ENCODE measurements at regions not wholly inside any gene's neighbourhood (a gene's known extent, or its start where the extent isn't known, plus 50 kb on each side); places are given as distances from the start of the nearest gene placed in this dataset.
"Not testable (repeated sequence)": the region's sequence is repeated elsewhere in the genome, so short reads cannot be mapped to it uniquely, and the experiment has no call there.

DNA sequence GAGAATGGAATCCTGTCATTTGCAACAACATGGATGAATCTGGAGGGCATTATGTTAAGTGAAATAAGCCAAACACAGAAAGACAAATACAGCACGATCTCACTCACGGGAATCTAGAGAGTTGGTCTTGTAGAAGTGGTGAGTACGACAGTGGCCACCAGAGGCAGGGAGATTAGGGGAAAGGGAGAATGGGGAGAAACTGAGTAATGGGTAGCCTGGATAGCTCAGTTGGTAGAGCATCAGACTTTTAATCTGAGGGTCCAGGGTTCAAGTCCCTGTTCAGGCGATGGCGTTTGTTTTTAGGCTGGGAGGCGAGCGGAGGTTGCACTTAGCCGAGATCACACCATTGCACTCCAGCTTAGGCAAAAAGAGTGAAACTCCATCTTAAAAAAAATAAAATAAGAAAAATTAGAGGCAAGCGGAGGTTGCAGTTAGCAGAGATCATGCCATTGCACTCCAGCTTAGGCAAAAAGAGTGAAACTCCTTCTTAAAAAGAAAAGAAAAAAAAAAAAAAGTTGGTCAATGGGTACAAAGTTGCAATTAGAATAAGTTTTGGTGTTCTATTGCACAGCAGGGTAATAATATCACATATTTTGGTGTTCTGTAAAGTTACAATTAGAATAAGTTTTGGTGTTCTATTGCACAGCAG lies 95.7 kb upstream of the UBASH3B start:
- 55 to 57% methylated on average over 9 of the region's 9 CpGs for WGBS, 2 donors
- no peak overlapping the region for H3K27ac ChIP-seq
- no peak overlapping the region for H3K4me3 ChIP-seq
- no peaks in the 10 kb centered on the region for H3K4me1 ChIP-seq
- no peaks in the 10 kb centered on the region for H3K36me3 ChIP-seq
- no peaks in the 10 kb centered on the region for H3K27me3 ChIP-seq
- DNase-seq (no peak), ATAC-seq (no peak), FAIRE-seq (no peak)
- intact Hi-C loops (cut with DNase I): no loop called here
- no peak for TF ChIP-seq CTCF (IDR thresholded peaks at IDR 0.05)
- H3K9me3 ChIP-seq: no peaks in the 10 kb centered on the region

DNA sequence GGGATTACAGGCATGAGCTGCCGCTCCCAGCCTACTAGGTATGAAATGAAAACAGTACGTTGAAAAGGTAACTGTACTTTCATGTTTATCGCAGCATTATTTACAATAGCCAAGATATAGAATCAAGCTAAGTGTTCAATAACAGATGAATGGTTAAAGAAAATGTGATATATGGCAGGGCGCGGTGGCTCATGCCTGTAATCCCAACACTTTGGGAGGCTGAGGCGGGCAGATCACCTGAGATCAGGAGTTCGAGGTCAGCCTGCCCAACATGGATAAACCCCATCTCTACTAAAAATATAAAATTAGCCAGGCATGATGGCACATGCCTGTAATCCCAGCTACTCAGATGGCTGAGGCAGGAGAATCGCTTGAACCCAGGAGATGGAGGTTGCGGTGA lies 96.3 kb upstream of the UBASH3B start:
- ATAC-seq; H3K4me1 ChIP-seq; H3K4me3 ChIP-seq; intact Hi-C loops (cut with DNase I); H3K36me3 ChIP-seq; DNase-seq; H3K27me3 ChIP-seq; H3K9me3 ChIP-seq; FAIRE-seq; H3K27ac ChIP-seq: not testable (repeated sequence)
- WGBS, 2 donors: 78 to 84% methylated on average over 9 of the region's 9 CpGs

DNA sequence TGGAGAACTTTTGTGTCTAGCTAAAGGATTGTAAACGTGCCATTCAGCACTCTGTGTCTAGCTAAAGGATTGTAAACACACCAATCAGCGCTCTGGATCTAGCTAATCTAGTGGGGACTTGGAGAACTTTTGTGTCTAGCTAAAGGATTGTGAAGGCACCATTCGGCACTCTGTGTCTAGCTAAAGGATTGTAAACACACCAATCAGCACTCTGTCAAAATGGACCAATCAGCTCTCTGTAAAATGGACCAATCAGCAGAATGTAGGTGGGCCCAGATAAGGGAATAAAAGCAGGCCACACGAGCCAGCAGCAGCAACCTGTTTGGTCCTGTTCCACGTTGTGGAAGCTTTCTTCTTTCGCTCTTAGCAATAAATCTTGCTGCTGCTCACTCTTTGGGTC lies 98.4 kb upstream of the UBASH3B start:
- H3K4me3 ChIP-seq; DNase-seq; H3K27ac ChIP-seq; H3K36me3 ChIP-seq; FAIRE-seq; H3K4me1 ChIP-seq; H3K9me3 ChIP-seq; intact Hi-C loops (cut with DNase I); H3K27me3 ChIP-seq: not testable (repeated sequence)
- ATAC-seq: peak in 1 of 4 donors; percentile 31
- WGBS, 2 donors: 52 to 68% methylated on average over 6 of the region's 6 CpGs

- peak overlapping the region in 2 of 4 donors; percentile 3 to 28 for H3K4me3 ChIP-seq
- 17 to 32% methylated on average over 25 to 34 of the region's 34 CpGs for WGBS, 2 donors
Measured at GRCh38 chr11:122556605-122557004, 98.9 kb upstream of the UBASH3B start.

DNA sequence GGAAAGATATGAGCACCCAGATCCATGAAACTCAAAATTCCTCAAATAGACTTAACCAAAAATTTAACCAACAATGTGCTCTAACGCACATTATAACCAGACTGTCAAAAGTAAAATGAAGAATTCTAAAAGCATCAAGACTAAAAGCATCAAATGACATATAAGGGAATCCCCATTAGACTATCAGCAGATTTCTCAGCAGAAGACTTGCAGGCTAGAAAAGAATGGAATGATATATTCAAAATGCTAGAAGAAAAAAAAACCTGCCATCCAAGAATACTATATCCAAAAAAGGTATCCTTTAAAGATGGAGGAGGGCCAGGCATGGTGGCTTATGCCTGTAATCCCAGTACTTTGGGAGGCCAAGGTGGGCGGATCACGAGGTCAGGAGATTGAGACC lies 117.5 kb upstream of the UBASH3B start:
- WGBS, 2 donors: 92 to 97% methylated on average over 3 of the region's 3 CpGs
- DNase-seq: no peak
- TF ChIP-seq CTCF (IDR thresholded peaks at IDR 0.05): no peak
- no peak overlapping the region for H3K27ac ChIP-seq
- no peak overlapping the region for H3K4me3 ChIP-seq
- H3K27me3 ChIP-seq: no peaks in the 10 kb centered on the region
- no peak for FAIRE-seq
- H3K9me3 ChIP-seq: peaks cover 0 to 4% (median 0%) of the 10 kb centered on the region in 4 donors
- intact Hi-C loops (cut with DNase I): no loop called here
- no peaks in the 10 kb centered on the region for H3K36me3 ChIP-seq
- no peak for ATAC-seq
- no peaks in the 10 kb centered on the region for H3K4me1 ChIP-seq

More at GRCh38 chr11:122556605-122557004, 98.9 kb upstream of the UBASH3B start:
- H3K36me3 ChIP-seq: no peaks in the 10 kb centered on the region
- FAIRE-seq (no peak), ATAC-seq (peak in 2 of 4 donors; percentile 76 to 88), DNase-seq (peak in 4 of 6 donors; percentile 12 to 64 (median 46))
- H3K4me1 ChIP-seq: no peaks in the 10 kb centered on the region
- no peaks in the 10 kb centered on the region for H3K9me3 ChIP-seq
- TF ChIP-seq CTCF (IDR thresholded peaks at IDR 0.05): no peak
- H3K27ac ChIP-seq: no peak overlapping the region
- no peaks in the 10 kb centered on the region for H3K27me3 ChIP-seq
- intact Hi-C loops (cut with DNase I): no loop called here

GRCh38 chr11:122524898-122525297 lies 130.6 kb upstream of the UBASH3B start:
- Histone ChIP-seq H3K27me3 (no peaks in the 10 kb centered on the region), H3K9me3 (no peaks in the 10 kb centered on the region), H3K27ac (no peak overlapping the region), H3K36me3 (no peaks in the 10 kb centered on the region), H3K4me1 (no peaks in the 10 kb centered on the region), H3K4me3 (no peak overlapping the region)
- WGBS, 2 donors: 70 to 77% methylated on average over 2 of the region's 2 CpGs
- intact Hi-C loops (cut with DNase I): no loop called here
- DNase-seq: no peak
- no peak for FAIRE-seq
- TF ChIP-seq CTCF (IDR thresholded peaks at IDR 0.05): no peak
- no peak for ATAC-seq
